B cell (primary cell): ENCODE measurements at regions not wholly inside any gene's neighbourhood (a gene's known extent, or its start where the extent isn't known, plus 50 kb on each side); places are given as distances from the start of the nearest gene placed in this dataset.

ENCODE experiments used
- CTCF ChIP-seq: fragments of 200-600 bp; IDR thresholded peaks from one replicate; pipeline ENCODE4 v1.8.0; 2022; ENCODE audit warnings: antibody characterized with exemption, mild to moderate bottlenecking
- EZH2 ChIP-seq: IDR thresholded peaks from 2 replicates; pipeline ENCODE4 v1.6.1; 2012; ENCODE audit warnings: borderline replicate concordance, low read depth, mild to moderate bottlenecking, moderate library complexity, low read length; ENCODE audit not compliant: insufficient read depth, poor library complexity, severe bottlenecking

GRCh38 chrY:20968237-20968636 lies 212.3 kb downstream of the RPS4Y2 start:
- TF ChIP-seq CTCF (no peak), EZH2 (no peak)
